ENCODE measurements at regions not wholly inside any gene's neighbourhood (a gene's known extent, or its start where the extent isn't known, plus 50 kb on each side); places are given as distances from the start of the nearest gene placed in this dataset.

- H4K8ac ChIP-seq (ENCODE audit: low read depth in 2 of 2, low read length in 2 of 2), result no peak overlapping the region
- no peak overlapping the region for H2BK15ac ChIP-seq (ENCODE audit: low read depth, low read length)
- H3K14ac ChIP-seq (replicated peaks; ENCODE audit: low read depth, low read length), result no peak overlapping the region
- no peak overlapping the region for H2AK5ac ChIP-seq (ENCODE audit: low read depth, low read length)
- no peak overlapping the region for H3K4ac ChIP-seq (ENCODE audit: low read depth, low read length)
- H2BK120ac ChIP-seq (ENCODE audit: low read depth, low read length), result no peak overlapping the region
- BruUV-seq (replicated peaks), result no TSS peak
- no peaks in the 10 kb centered on the region for H3K9me3 ChIP-seq (ENCODE audit: control insufficient read depth, insufficient read depth, low read length)
- no peak overlapping the region for H3K4me2 ChIP-seq (ENCODE audit: low read depth, low read length)
- no peaks in the 10 kb centered on the region for H3K79me1 ChIP-seq (ENCODE audit: low read depth in 1 of 2, low read length in 2 of 2)
- H3K9ac ChIP-seq (ENCODE audit: low read depth, low read length), result no peak overlapping the region
- dilution Hi-C loops (cut with HindIII; ENCODE audit: low sequenced_read_pairs, unreplicated experiment) (no loop called here), intact Hi-C loops (cut with micrococcal nuclease) (no loop called here), in situ Hi-C loops (cut with MboI; ENCODE audit: low sequenced_read_pairs) (no loop called here)
- no peak overlapping the region for H3K23ac ChIP-seq (ENCODE audit: low read depth, low read length)
- no peak overlapping the region for H4K91ac ChIP-seq (ENCODE audit: insufficient read depth, low read depth, low read length)
- no peaks in the 10 kb centered on the region for H3K4me1 ChIP-seq (ENCODE audit: control insufficient read depth, insufficient read depth, low read length)
- H3K4me3 ChIP-seq (ENCODE audit: insufficient read depth, low read depth, low read length), result no peak overlapping the region
- no peaks in the 10 kb centered on the region for H3K27me3 ChIP-seq (ENCODE audit: control insufficient read depth, insufficient read depth, low read length)
- H3K27ac ChIP-seq (ENCODE audit: insufficient read depth, low read length), result no peak overlapping the region
- H2AK9ac ChIP-seq (replicated peaks; ENCODE audit: low read depth, low read length, poor library complexity), result no peak overlapping the region
- H2BK5ac ChIP-seq (ENCODE audit: low read depth, low read length, poor library complexity, severe bottlenecking), result no peak overlapping the region
- no peak overlapping the region for H4K5ac ChIP-seq (ENCODE audit: low read depth, low read length)
- no peak overlapping the region for H3K18ac ChIP-seq (ENCODE audit: low read depth, low read length)
- ATAC-seq (ENCODE audit: low read depth) (no peak), DNase-seq (no peak)
- ChIA-PET CTCF (no interaction called here), POLR2A (ENCODE audit: unreplicated experiment) (no interaction called here)
- no peaks in the 10 kb centered on the region for H4K20me1 ChIP-seq (ENCODE audit: insufficient read depth, low read length)
- H3K36me3 ChIP-seq (ENCODE audit: control insufficient read depth, insufficient read depth, low read length), result no peaks in the 10 kb centered on the region
- no peak overlapping the region for H2AFZ ChIP-seq (replicated peaks; ENCODE audit: low read length, poor library complexity)
- TF ChIP-seq SMC3 (IDR thresholded peaks at IDR 0.05; ENCODE audit: low read depth, low read length), result no peak
- H3K56ac ChIP-seq (ENCODE audit: extremely low read depth, insufficient read depth, low read length), result no peak overlapping the region
- no peaks in the 10 kb centered on the region for H3K9me1 ChIP-seq (ENCODE audit: insufficient read depth, low read length)
- H2BK20ac ChIP-seq (ENCODE audit: low read depth, low read length), result no peak overlapping the region
These were observed 51.7 kb downstream of the CEP43 start for GRCh38 chr6:167050903-167051302.
